ENCODE measurements at regions not wholly inside any gene's neighbourhood (a gene's known extent, or its start where the extent isn't known, plus 50 kb on each side); places are given as distances from the start of the nearest gene placed in this dataset.

DNA sequence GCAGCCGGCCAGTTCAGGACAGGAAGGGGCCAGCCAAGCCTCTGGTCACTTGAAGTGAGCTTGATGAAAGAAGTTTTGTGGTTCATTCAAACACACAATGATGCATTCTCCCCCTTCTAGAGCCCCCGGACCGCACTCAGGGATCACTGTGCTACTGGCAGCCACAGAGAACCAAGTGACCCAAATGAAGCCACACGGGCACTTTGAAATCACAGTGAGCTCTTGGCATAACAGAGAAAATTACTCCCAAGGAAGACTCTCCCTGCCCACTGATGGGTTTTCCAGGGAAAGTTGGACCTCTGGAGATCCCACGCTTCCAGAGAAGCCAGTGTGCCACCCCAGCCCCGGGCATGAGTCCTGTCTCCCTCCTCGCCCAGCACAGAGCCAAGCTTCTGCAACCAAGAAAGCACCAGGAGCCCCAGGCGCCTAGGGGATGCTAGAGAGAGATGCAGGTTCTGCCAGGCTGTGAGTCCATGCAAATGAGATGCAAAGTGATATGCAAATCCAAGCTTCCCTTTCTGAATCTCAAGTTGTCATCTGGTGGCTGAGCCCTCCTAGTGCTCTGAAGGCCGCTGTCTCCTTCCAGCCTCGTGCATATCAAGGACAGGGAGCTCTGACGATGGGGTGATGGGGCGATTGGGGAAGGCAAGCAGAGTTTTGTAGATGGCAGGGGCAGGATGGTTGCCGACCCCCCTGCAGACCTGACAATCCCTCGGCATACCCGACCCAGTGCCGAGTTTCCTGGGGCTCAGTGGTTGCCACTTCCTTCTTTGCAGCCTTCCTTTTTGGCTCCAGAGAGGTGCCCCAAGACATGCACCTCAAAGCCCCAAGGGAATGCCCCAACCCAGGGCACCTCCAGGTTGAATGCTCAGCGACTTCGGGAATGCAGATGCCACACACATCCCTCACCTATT, 59.7 kb upstream of the TNRC6C start:
- Mint-ChIP-seq H3K4me3 (no peak overlapping the region), H3K9me3 (no peaks in the 10 kb centered on the region), H3K36me3 (no peaks in the 10 kb centered on the region), H3K4me1 (peaks cover 23% of the 10 kb centered on the region), H3K27me3 (peaks cover 71% of the 10 kb centered on the region), H3K27ac (no peak overlapping the region)
- no peak for ATAC-seq

DNA sequence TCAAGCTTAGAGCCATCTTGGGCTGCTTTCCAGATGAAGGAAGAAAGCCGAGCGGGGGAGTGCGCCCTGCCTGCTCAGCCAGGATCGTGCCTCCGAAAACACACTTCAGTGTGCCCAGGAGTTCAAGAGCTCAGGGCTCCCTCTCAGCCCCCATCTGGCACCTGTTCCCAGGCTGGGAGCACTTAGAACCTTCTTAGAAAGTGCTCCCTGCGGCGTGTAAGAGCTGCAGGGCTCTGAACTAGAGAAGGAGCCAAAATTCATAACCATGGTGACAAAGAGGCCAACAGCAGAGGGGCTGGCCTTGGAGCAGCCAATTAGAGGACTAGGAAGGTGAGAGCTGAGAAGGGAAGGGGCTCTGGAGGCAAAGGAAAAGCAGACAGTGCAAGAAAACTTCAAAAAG, 59.0 kb upstream of the TNRC6C start:
- Mint-ChIP-seq H3K9me3 (no peaks in the 10 kb centered on the region), H3K4me1 (peaks cover 16% of the 10 kb centered on the region), H3K27me3 (peaks cover 71% of the 10 kb centered on the region), H3K36me3 (no peaks in the 10 kb centered on the region), H3K27ac (no peak overlapping the region), H3K4me3 (no peak overlapping the region)
- no peak for ATAC-seq

DNA sequence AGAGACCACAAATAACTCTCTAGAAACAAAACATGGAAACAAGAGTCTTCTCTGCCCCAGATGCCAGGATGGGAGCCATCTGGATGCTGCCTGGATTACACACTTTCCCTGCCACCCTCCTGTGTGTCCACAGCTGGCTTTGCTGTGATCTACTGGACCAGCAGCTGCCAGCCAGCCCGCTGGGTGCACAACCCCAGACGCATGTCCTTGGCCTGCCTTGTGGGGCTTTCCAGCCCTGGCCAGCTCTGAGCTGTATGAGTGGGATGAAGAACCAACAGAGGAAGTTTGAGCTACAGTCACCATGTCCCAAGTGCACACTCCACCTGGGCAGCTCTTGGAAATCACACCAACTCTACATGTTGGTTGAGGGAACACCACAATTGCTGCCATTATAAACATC, 57.0 kb upstream of the TNRC6C start:
- H3K36me3 Mint-ChIP-seq: no peaks in the 10 kb centered on the region
- no peak overlapping the region for H3K27ac Mint-ChIP-seq
- peak; percentile 50 for ATAC-seq
- peaks cover 15% of the 10 kb centered on the region for H3K4me1 Mint-ChIP-seq
- no peak overlapping the region for H3K4me3 Mint-ChIP-seq
- H3K9me3 Mint-ChIP-seq: no peaks in the 10 kb centered on the region
- H3K27me3 Mint-ChIP-seq: peaks cover 83% of the 10 kb centered on the region

DNA sequence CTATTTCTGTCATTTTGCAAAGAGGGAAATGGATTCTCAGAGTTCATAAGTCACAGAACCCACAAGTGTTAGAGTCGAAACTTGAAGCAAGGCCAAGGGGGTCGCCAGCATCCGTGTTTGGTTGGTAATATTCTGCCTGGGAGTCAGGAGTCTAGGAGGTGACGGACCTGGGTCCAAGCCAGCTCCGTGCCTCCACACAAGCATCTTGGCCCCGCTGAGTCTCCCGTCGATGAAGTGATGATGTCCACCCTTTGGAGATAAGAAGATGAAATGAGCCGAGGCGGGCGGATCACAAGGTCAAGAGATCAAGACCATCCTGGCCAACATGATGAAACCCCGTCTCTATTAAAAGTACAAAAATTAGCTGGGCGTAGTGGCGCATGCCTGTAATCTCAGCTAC, 53.2 kb upstream of the TNRC6C start:
- peaks cover 100% of the 10 kb centered on the region for H3K27me3 Mint-ChIP-seq
- H3K27ac Mint-ChIP-seq: no peak overlapping the region
- no peaks in the 10 kb centered on the region for H3K36me3 Mint-ChIP-seq
- no peaks in the 10 kb centered on the region for H3K9me3 Mint-ChIP-seq
- no peak for ATAC-seq
- peaks cover 5% of the 10 kb centered on the region for H3K4me1 Mint-ChIP-seq
- no peak overlapping the region for H3K4me3 Mint-ChIP-seq

DNA sequence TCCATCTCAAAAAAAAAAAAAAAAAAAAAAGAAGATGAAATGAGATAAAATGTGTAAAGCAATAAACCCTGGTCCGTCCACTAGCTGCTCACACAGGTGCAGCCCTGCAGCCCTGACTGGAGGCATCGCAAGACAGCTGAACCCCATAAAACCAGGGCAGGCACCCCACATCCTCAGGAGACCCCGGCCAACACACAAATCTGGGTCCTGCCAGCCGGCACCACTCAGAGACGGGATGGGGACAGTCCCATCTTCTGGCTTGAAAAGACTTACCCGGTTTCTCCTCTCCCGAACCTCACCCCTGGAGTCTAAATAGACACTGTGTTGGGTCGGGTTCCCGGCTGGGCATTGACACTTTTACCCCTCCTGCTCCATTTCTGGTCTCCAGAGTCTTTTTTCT, 52.7 kb upstream of the TNRC6C start:
- no peak for ATAC-seq
- H3K27ac Mint-ChIP-seq: no peak overlapping the region
- H3K4me1 Mint-ChIP-seq: peaks cover 5% of the 10 kb centered on the region
- no peak overlapping the region for H3K4me3 Mint-ChIP-seq
- peaks cover 100% of the 10 kb centered on the region for H3K27me3 Mint-ChIP-seq
- no peaks in the 10 kb centered on the region for H3K9me3 Mint-ChIP-seq
- H3K36me3 Mint-ChIP-seq: no peaks in the 10 kb centered on the region

DNA sequence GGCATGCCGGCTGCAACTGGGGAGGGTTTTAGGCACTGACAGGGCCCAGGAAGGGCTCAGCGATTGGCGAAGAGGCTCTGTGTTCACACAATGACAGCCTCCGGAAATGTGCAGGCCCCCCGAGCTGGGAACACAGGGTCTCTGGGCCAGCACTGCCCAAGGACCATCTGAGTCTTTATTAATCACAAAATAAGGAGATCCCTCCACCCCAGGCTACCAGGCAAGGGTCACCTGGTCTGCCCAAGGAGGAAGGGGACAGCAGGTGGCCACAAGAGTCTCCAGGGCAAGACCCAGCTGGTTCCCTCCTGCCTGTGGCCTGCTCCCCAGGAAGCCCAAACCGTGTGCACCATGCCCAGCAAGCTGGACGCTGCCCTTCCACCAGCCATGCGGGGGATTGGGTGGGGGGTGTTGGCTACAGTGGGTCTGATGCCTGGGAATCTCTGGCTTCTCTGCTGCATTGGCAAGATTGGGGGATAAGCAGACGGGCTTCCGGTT, 52.1 kb upstream of the TNRC6C start:
- ATAC-seq: no peak
- Mint-ChIP-seq H3K4me1 (peaks cover 5% of the 10 kb centered on the region), H3K36me3 (no peaks in the 10 kb centered on the region), H3K4me3 (no peak overlapping the region), H3K27ac (no peak overlapping the region), H3K27me3 (peaks cover 100% of the 10 kb centered on the region), H3K9me3 (no peaks in the 10 kb centered on the region)

DNA sequence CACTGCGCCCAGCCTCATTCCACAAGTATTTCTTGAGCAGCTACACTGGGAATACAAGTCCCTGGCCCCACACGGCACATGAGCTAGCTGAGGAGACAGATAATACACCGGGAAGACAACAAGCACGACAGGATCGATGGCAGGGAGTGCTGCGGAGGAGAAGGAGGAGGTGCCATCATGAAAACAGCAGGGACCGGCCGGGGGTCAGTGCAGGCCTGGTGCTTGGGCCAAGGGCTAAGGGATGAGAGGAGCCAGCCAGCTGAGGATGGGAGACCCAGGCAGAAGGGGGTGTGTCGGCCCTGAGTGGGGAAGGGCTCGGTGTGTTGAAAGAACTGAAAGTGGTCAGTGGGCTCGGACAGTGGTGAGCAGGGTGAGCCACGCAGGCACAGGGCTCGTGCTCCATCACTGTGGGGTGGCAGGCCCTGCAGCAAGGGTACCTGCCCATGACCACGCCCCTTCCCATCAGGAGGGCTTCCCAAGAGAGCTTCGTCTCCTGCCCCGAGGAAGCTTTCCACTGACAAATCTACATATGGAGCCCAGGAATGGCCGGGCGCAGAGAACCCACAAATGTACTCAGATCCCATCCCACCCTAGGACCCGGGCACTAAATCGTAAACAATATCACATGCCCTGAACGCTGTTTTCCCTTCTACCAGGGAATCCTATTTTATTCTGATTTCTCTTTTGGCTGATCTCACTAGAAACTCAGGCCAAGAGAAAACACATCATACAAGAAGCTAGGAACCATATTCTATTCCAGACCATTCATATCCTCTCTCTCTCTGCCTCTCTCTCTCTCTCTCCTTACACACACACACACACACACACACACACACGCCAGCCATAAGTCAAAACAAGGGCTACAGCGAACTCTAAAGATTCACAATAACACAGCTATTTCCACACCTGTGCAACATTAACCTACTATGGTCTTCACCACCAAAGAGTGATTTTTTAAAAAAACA, 50.7 kb upstream of the TNRC6C start:
- peaks cover 100% of the 10 kb centered on the region for H3K27me3 Mint-ChIP-seq
- H3K36me3 Mint-ChIP-seq: no peaks in the 10 kb centered on the region
- H3K4me1 Mint-ChIP-seq: peaks cover 4% of the 10 kb centered on the region
- ATAC-seq: no peak
- no peaks in the 10 kb centered on the region for H3K9me3 Mint-ChIP-seq
- H3K4me3 Mint-ChIP-seq: no peak overlapping the region
- no peak overlapping the region for H3K27ac Mint-ChIP-seq

DNA sequence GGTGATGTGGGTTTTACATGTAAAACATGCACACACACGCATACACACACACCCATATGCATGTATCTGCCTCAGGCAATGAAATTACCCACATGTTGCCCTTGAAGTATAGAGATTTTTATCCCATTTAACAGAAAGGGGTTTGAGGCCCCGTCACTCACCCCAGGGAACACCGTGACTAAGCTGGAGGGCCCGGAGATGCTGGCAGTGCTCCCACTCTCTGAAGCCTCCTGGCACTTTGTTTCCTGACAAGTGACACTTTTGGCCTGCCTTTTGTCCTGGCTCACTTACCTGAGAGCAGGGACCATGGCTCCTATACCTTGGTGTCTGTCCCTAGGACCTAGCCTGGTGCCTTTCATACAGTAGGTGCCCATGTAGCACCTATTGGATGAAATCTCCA, 50.0 kb upstream of the TNRC6C start:
- no peak for ATAC-seq
- H3K9me3 Mint-ChIP-seq: no peaks in the 10 kb centered on the region
- H3K27me3 Mint-ChIP-seq: peaks cover 98% of the 10 kb centered on the region
- H3K4me3 Mint-ChIP-seq: no peak overlapping the region
- no peaks in the 10 kb centered on the region for H3K36me3 Mint-ChIP-seq
- peaks cover 4% of the 10 kb centered on the region for H3K4me1 Mint-ChIP-seq
- no peak overlapping the region for H3K27ac Mint-ChIP-seq
